ENCODE measurements at regions not wholly inside any gene's neighbourhood (a gene's known extent, or its start where the extent isn't known, plus 50 kb on each side); places are given as distances from the start of the nearest gene placed in this dataset.
A peak's percentile ranks its signal among the peaks of the same experiment; 100 is the strongest.

GRCh38 chr10:24006741-24007140 lies 202.2 kb upstream of the KIAA1217 start:
- Mint-ChIP-seq H3K4me3 (no peak overlapping the region), H3K27ac (peak overlapping the region; percentile 95), H3K9me3 (no peaks in the 10 kb centered on the region), H3K27me3 (ENCODE audit: low read depth) (no peaks in the 10 kb centered on the region), H3K36me3 (no peaks in the 10 kb centered on the region), H3K4me1 (peaks cover 51% of the 10 kb centered on the region)
- no peak for TF ChIP-seq CTCF (IDR thresholded peaks at IDR 0.05; ENCODE audit: unreplicated experiment)
- DNase-seq (ENCODE audit: low spot score in 2 of 2, unreplicated experiment in 2 of 2), result no peak

GRCh38 chr10:24007359-24007758 lies 201.6 kb upstream of the KIAA1217 start:
- no peaks in the 10 kb centered on the region for H3K27me3 Mint-ChIP-seq (ENCODE audit: low read depth)
- H3K4me3 Mint-ChIP-seq, result no peak overlapping the region
- peaks cover 53% of the 10 kb centered on the region for H3K4me1 Mint-ChIP-seq
- H3K36me3 Mint-ChIP-seq, result no peaks in the 10 kb centered on the region
- TF ChIP-seq CTCF (IDR thresholded peaks at IDR 0.05; ENCODE audit: unreplicated experiment), result no peak
- DNase-seq (ENCODE audit: low spot score in 2 of 2, unreplicated experiment in 2 of 2), result no peak
- H3K9me3 Mint-ChIP-seq, result no peaks in the 10 kb centered on the region
- H3K27ac Mint-ChIP-seq, result peak overlapping the region; percentile 95

- no peak for TF ChIP-seq CTCF (IDR thresholded peaks at IDR 0.05; ENCODE audit: unreplicated experiment)
- peaks cover 56% of the 10 kb centered on the region for H3K4me1 Mint-ChIP-seq
- H3K36me3 Mint-ChIP-seq, result no peaks in the 10 kb centered on the region
- H3K27ac Mint-ChIP-seq, result peak overlapping the region; percentile 95
- H3K9me3 Mint-ChIP-seq, result no peaks in the 10 kb centered on the region
- peak in 1 of 2 experiments; percentile 50 for DNase-seq (ENCODE audit: low spot score in 2 of 2, unreplicated experiment in 2 of 2)
- H3K27me3 Mint-ChIP-seq (ENCODE audit: low read depth), result no peaks in the 10 kb centered on the region
- peak overlapping the region; percentile 28 for H3K4me3 Mint-ChIP-seq
Observed at GRCh38 chr10:24008164-24009091, 200.5 kb upstream of the KIAA1217 start.

- no peak for DNase-seq (ENCODE audit: low spot score in 2 of 2, unreplicated experiment in 2 of 2)
- Mint-ChIP-seq H3K27ac (peak overlapping the region; percentile 95), H3K36me3 (no peaks in the 10 kb centered on the region), H3K9me3 (no peaks in the 10 kb centered on the region), H3K27me3 (ENCODE audit: low read depth) (no peaks in the 10 kb centered on the region), H3K4me3 (no peak overlapping the region), H3K4me1 (peaks cover 59% of the 10 kb centered on the region)
- TF ChIP-seq CTCF (IDR thresholded peaks at IDR 0.05; ENCODE audit: unreplicated experiment), result no peak
Observed at GRCh38 chr10:24009115-24009514, 199.8 kb upstream of the KIAA1217 start.

GRCh38 chr10:24009736-24010135 lies 199.2 kb upstream of the KIAA1217 start:
- no peak overlapping the region for H3K4me3 Mint-ChIP-seq
- no peaks in the 10 kb centered on the region for H3K36me3 Mint-ChIP-seq
- no peak for TF ChIP-seq CTCF (IDR thresholded peaks at IDR 0.05; ENCODE audit: unreplicated experiment)
- no peaks in the 10 kb centered on the region for H3K9me3 Mint-ChIP-seq
- H3K27me3 Mint-ChIP-seq (ENCODE audit: low read depth), result no peaks in the 10 kb centered on the region
- H3K4me1 Mint-ChIP-seq, result peaks cover 64% of the 10 kb centered on the region
- no peak for DNase-seq (ENCODE audit: low spot score in 2 of 2, unreplicated experiment in 2 of 2)
- peak overlapping the region; percentile 95 for H3K27ac Mint-ChIP-seq
